ENCODE measurements at regions not wholly inside any gene's neighbourhood (a gene's known extent, or its start where the extent isn't known, plus 50 kb on each side); places are given as distances from the start of the nearest gene placed in this dataset.

- no peak for TF ChIP-seq CTCF (conservative IDR thresholded peaks at IDR 0.05 in 1 of 2, IDR thresholded peaks at IDR 0.05 in 1 of 2; ENCODE audit: low read depth in 1 of 2, low read length in 2 of 2)
- no peak for TF ChIP-seq EZH2 (IDR thresholded peaks at IDR 0.05; ENCODE audit: low read length, missing control alignments)
Observed at GRCh38 chrX:131394384-131394783, 105.3 kb upstream of the IGSF1 start.
